ENCODE measurements at regions not wholly inside any gene's neighbourhood (a gene's known extent, or its start where the extent isn't known, plus 50 kb on each side); places are given as distances from the start of the nearest gene placed in this dataset.

GRCh38 chr13:23963184-23963931 lies 66.1 kb upstream of the C1QTNF9B start:
- TF ChIP-seq CTCF (IDR thresholded peaks at IDR 0.05) (no peak), POLR2A (IDR thresholded peaks at IDR 0.05) (no peak)
